ENCODE measurements at regions not wholly inside any gene's neighbourhood (a gene's known extent, or its start where the extent isn't known, plus 50 kb on each side); places are given as distances from the start of the nearest gene placed in this dataset.
A peak's percentile ranks its signal among the peaks of the same experiment; 100 is the strongest.
"Not testable (repeated sequence)": the region's sequence is repeated elsewhere in the genome, so short reads cannot be mapped to it uniquely, and the experiment has no call there.

DNA sequence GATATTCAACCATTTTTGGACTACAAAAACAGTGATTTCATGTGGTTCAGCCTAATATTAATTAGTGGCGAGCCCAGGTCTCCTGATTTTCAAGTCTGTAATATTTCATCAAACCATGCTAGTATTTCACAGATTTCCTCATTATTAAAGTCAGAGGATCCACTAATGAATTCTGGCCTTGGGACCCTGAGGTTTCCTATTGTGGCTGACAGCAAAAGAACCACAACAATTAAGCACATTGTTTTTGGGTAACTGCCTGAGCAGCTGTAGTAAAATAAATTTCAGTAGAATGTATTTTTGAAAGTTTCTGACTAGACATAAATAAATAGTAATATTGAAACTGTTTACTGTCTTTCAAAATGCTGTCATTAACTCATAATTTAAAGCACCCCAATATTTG lies 630.7 kb upstream of the MMS22L start:
- no peak for DNase-seq (ENCODE audit: low read depth in 2 of 2)

DNA sequence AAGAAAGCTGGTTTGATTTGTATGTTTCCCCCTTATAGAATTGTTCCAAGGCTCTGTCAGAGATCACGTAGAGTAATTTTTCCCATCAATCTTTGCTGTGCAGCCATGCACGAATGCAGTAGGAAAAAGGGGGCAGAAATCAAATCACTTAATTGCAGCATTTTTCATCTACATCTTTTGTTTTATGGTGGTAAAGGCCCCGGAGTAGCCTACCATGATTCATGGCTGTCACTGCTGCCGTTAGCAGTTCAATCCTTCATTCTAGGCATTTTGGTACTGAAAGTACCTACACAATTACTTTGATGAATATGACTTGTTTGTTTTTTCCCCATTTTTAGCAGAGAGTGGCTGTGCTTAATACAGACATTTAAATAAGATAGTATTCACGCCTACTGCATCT lies 631.9 kb upstream of the MMS22L start:
- no peak for DNase-seq (ENCODE audit: low read depth in 2 of 2)

DNA sequence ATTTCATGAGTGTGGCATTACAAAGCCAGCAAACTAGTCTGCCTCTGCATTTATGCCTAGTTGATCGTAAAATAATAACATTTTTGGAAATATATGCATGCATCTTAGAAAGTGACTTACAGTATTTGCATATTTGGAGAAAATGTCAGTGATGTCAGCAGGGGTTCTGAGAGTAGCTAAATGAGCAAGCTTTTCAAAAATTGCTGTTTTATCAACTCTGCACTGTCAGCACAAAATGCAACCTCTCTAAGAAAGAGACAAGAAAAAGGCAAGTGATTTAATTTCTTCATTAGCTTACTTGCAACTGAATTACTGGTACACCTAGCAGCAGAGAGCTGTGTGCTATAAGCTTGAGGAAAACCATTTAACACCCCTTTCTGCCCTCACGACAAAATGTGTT lies 632.5 kb upstream of the MMS22L start:
- DNase-seq (ENCODE audit: low read depth in 2 of 2): no peak

DNA sequence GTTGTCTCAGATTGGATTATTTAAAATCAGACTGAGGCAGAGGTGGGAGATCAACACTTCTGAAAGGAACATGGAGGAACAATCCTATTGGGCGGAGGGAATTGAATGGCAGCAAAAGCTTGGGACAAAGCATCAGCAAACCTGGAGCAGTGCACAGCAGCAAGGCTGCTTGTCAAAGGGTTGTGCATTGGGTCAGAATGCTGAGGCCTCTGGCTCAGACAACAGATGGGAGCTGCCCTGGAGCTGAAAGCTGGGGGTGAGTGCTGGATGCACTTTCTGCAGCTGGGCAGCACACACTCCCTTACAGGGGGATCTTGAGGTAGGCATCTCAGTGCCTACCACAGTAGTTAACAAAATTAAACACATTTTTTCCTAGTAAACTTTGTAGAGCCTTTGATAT lies 634.4 kb upstream of the MMS22L start:
- no peak for DNase-seq (ENCODE audit: low read depth in 2 of 2)

DNA sequence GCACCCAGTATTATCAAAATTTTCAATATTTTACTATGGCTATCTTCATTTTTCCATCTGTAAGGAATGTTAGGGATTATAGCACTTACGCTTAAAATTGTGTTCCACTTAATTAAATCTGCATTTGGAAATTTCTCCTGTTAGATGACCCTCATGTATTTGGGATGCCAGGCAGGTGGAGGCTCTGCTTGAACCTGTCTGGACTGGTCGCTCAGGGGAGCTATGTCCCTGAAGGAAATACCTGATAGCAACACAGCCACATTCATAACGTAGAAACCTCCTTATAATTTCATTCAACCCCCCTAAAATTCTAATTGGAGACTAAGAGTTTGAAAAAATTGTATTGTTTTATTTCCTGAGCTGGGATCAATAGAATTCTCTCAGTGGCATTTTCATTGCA lies 636.0 kb upstream of the MMS22L start:
- no peak for DNase-seq (ENCODE audit: low read depth in 2 of 2)

DNA sequence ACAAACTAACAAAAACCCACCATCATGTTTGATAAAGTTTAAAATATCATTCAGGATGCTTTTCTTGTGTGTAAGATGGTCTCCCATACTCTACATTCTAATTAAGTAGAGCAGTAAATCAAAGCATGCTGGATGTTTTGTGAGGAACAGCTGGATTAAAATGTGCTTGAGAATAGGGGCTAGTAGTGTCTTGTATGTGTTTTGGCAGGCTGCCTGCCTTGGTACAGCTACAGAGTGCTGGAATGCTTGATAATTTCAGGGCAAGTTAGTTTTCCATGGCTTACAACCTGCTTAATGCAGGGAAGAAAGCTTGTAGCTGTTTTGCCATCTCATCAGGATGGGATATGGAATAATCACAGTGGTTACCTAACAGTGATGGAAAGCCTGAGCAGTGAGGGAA lies 636.6 kb upstream of the MMS22L start:
- DNase-seq (ENCODE audit: low read depth in 2 of 2): no peak

DNA sequence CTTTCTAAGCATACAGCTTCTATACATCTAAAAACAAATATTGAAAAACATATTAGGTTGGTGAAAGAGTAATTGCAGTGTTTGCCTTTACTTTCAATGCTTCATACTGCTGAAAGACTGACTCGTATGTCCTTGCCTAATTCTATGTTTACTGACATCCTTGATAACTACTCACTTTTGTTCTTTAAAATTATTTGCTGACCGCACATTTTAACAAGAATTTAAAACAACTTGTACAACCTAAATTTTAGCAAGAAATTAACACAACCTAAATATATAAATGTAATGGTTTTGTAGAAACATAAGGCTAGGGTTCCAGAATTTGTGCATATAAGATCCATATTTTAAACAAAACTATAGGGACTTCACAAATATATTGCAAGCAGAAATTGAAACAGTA lies 640.2 kb upstream of the MMS22L start:
- no peak for DNase-seq (ENCODE audit: low read depth in 2 of 2)

DNA sequence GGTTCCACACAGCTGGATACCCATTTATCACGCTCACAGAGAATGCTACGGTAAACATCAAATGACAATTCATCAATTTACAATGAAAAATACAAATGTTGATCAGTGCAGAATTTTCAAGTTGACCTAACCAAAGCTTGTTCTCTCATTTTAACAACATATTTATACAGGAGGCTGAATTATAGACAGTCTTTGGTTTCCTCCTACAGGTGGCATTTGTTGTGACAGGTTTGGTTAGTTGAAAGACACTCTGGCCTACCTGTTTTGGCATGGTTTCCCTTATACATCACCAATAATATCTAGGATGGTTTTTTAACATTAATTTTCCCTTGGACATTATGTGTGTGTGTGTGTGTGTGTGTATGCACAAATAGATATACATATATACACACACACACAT lies 642.5 kb upstream of the MMS22L start:
- no peak for DNase-seq (ENCODE audit: low read depth in 2 of 2)

DNA sequence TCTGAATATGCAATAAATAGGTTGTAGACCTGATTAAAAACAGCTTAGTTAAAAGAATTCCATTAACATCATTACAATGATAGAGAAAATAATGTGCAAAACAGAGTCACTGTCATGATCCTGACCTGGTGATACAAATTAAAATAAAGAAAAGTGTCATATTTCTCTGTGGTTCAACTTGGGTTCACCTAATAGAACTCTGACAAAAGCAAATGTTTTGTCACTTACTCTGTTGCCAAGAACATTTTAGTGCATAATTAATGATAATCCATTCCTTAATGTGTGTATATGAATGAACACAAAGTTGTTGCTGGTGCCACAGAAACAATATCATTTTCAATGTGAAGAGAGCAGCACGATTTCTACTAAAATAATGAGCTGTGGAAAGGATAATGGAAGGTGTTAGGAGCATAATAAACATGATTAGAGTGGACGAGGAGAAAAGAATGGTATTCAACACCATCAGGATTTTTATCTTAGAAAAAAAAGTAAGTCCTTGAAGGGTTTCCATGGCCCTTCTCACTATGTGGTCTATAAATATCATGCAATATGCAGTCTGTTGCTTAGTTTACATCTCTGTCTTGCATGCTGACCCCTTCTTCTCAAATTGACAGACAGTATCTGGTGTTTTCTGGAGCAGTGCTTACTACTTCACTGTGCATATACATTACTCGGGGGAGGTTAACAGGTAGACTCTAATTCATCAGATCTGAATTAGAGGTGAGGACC lies 656.6 kb upstream of the MMS22L start:
- DNase-seq (ENCODE audit: low read depth in 2 of 2): no peak

DNA sequence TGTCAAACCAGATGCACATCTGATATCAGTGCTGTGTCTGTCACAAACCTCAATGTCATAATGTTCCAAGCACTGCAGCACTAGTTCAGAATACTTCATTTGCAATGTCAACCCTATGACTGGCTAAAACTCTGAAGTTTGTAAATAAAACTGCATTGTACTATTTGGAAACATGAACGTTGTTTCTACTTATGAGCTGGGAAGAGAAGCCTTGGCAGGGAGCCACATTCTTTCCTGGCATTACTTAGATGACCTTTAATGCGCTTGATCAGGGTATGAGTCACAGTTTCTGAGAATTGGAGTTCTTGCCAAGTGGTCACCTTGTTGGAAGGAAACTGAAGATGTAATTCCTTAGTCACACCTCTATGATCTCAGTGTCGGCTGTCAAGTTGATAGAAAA lies 664.8 kb upstream of the MMS22L start:
- DNase-seq (ENCODE audit: low read depth in 2 of 2): peak; percentile 6 to 28

DNA sequence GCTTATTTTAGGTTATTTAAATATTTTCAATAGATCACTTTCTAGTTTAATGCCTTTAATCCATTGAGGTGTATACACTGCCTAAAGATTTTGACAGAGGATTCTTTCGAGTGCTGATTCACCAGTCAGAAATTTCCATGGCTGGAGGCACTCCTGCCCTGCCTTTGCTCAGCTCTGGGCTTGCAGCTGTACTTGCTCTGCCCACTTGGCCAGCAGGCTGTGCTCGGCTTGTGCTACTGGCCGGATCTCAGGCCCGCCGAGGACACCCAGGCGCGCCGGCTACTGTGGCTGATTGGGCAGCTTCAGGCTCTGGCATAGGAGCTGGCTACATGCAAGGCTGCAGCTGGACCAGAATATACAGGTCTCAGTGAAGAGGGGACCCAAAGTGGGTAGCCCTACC lies 675.1 kb upstream of the MMS22L start:
- no peak for DNase-seq (ENCODE audit: low read depth in 2 of 2)

DNA sequence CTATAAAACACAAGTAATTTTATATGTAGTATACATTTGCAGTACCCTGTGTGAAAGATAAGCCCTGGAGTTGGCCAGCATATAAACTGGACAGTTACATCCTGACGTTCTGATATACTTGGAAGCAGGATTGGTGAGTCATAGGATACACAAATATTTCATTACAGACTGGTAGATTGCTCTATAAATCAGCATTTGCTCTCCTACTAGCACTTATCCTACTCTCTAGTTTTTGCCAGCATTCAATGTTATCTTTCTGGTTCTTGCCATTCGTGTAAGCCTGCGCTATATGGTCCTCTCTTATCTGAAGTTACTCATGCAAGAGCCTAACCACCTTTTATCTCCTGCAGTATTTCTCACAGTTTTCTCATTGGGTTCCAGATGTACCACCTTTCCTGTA lies 680.2 kb upstream of the MMS22L start:
- no peak for DNase-seq (ENCODE audit: low read depth in 2 of 2)

DNA sequence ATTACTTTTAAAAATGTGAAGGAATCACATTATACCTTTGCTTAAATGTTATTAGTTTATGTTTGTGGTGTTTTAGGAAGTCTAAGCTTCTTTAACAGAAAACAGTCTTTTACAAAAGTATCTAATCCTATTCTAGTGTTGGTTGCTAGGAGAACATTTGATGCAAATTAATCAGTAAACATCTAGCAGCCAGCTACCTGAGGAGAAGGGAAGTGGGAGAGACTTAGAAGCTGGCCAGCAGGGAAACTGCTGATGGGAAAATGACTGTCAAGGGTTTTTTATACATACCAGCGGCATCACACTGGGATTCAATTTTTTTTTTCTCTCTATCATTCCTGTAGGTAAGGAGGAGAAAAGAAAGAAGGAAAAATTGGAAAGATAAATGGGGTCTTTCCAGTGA lies 686.0 kb upstream of the MMS22L start:
- no peak for DNase-seq (ENCODE audit: low read depth in 2 of 2)

DNA sequence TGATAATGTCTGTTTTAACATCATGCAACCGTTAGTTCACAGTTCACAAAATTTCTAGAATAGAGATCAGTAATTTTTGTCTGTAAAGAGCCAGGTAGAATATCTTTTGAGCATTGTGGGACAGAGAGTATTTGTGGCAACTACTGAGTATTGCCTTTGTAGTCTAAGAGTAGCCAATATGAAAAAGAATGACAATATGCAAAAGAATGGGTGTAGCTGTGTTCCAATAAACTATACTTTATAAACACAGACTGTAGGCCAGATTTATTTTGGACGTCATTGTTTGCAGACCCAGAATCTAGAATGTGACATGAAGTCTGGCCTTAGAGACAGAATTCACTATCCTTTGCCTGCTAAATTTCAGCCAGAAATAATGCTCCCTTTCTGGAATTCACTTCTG lies 694.1 kb upstream of the MMS22L start:
- no peak for DNase-seq (ENCODE audit: low read depth in 2 of 2)

DNA sequence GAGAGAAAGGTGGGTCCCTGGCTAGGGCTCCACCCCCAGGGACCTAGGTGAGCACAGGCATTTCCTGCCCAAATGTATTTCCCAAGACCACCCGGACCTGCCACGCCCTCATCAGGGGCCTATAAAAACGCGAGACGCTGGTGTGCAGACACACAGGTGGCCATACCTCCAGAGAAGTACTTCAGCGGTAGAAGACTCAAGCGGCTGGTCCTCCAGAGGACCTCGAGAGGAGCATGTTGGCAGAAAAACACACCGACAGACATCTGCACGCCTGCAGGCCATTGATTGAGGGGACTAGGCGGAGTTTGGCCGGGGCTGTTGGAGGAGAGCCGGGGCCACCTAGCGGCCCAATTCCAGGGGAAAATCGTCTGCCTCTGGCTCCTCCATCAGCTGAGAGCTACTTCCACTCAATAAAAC lies 695.8 kb upstream of the MMS22L start:
- no peak for DNase-seq (ENCODE audit: low read depth in 2 of 2)

DNA sequence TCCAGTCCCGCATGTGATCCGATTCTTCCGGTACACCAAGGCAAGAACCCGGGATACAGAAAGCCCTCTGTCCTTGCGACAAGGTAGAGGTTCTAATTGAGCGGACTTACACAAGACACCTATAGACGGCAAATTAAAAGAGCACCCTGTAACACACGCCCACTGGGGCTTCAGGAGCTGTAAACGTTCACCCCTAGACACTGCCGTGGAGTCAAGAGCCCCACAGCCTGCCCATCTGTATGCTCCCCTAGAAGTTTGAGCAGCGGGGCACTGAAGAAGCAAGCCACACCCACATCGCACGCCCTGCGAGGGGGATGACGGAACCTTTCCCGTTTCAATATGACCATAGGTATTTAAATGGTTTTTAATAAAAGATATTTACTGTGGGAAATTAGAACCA lies 696.3 kb upstream of the MMS22L start:
- DNase-seq (ENCODE audit: low read depth in 2 of 2): not testable (repeated sequence)

DNA sequence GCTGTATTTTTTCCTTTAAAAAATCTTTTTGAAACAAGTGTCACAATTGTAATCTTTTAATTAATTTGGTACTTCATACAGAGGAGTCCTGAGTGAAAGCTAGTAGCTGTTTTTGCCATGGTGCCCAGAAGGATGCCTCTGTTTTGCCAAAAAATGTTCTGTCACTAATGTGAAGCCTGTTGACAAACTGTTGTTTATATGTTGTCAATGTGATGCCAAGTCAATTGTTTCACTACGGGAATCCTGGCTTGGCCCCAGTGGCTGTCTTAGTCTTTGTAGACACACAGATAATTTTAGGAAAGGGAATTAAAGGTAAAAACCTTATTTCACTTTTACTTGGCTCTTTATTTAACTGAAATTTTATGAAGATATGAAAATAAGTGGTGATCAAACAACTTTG lies 706.4 kb upstream of the MMS22L start:
- no peak for DNase-seq (ENCODE audit: low read depth in 2 of 2)

DNA sequence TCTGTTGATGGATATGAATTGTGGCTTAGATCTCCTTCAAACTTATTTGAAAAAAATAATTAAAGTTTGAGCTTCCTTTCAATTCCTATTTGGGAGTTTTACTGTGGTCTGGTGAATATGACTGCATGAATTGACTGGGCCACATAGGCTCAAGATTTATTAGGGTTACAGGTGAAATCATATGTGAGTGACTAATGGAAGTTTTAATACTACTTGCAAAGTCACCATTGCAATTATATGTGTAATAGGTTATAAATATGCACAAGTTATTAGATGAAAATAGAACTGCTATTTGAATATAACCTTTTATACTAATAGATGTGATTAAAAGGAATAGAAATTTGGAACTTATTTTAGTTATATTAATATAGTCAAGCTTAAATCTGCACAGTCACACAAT lies 712.1 kb upstream of the MMS22L start:
- no peak for DNase-seq (ENCODE audit: low read depth in 2 of 2)

DNA sequence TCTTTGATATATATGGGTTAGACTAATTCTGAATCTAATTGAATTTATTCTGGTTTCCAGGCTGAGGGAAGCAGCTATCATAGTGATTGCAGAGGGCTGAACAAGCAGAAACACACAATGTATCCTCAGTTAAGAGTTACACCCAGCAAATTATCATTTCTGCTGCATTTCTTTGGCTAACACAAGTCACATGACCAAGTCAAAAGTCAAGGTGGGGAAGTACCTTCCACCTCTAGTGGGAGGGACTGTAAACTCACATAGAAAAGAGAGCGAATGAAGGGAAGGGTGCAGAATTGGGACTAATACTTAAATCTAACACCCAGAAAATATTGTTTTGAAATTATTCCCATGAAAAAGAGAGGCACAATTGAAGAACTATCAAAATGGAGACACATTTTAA lies 719.7 kb upstream of the MMS22L start:
- no peak for DNase-seq (ENCODE audit: low read depth in 2 of 2)

DNA sequence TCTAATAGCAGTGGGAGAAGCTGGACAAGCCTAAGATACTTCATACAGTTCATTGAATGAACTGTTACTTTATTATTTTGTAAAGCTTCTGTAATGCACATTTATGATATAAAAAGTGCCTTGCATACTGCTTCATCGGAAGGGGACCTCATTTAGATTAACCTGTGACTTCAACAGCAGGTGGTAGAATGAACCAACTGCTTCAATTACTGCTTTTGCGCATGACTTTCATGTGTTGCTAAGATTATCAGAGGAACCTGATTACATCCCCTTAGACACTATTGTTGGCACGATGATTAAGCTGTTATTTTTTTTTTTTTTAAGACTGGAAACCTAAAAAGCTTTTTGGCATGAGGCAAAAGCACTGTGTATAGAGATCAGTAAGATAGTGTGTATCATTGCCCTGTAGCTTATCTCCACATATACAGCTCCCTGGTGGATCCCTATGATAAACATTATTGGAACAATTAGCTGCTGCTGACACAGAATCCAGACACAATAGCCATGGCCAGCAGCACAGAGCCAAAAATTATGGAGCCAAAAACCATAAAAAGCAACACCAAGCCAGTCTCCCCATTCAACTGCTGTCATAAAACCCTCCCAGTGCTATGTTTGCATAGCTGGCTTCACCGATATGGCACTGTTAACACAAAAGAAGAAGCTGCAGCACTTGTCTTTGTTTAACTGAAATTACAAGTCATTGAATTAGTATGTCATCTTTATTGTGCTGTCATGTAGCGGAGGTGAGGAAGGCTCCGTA lies 731.6 kb upstream of the MMS22L start:
- no peak for DNase-seq (ENCODE audit: low read depth in 2 of 2)

DNA sequence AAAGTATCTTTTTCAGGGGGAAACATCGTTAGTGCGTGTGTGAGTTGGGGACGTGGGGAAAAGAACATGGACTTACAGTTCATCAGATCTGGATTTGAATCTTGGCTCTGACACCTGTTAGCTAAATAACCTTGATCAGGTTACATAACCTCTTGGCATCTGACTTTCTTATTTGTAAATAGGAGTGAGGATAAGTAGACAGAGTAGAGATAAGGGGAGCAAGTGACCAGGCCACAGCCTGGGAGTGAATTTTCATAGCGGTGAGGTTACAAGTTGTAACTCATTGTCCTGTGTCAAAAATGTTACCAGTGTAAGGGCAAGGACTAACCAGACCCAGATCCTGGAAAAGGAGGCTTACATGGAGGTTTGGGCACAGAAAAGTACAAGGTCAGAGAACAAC lies 733.5 kb upstream of the MMS22L start:
- DNase-seq (ENCODE audit: low read depth in 2 of 2): no peak

DNA sequence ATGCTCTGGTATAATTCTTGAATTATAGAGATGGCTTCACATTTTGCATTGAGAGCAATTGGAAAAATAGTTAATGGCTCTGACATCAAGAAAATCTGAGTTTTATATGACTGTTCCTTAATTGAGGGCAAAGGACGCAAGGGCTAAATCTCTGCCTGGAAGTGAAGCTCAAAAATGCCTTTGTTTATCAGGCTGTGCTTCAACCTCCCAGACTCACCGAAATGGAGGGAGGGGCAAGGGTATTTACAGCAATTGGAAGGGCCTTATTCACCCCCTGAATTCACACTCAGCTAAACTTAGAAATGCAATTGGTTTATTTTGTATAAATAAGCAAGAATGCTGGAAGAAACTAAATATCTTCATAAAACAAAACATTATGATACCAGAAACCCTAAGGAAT lies 737.2 kb upstream of the MMS22L start:
- DNase-seq (ENCODE audit: low read depth in 2 of 2): no peak

DNA sequence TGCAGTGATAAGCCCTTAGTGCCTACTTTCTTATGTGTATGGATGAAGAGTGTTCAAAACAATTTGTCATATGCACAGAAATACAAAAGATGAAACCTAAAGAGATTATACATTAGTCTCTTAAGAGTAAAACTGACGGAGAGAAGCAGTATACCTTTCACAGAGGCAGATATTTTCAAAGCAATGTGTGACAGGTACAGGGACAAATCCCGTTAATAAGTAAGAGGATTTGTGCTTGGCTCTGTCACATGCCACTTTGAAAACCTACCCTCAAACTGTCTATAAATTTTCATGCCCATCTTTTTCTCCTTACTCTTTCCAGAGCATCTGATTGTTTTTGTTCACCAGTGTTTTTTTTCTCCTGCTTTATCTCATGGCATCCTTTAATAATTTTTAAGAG lies 741.3 kb upstream of the MMS22L start:
- DNase-seq (ENCODE audit: low read depth in 2 of 2): no peak

DNA sequence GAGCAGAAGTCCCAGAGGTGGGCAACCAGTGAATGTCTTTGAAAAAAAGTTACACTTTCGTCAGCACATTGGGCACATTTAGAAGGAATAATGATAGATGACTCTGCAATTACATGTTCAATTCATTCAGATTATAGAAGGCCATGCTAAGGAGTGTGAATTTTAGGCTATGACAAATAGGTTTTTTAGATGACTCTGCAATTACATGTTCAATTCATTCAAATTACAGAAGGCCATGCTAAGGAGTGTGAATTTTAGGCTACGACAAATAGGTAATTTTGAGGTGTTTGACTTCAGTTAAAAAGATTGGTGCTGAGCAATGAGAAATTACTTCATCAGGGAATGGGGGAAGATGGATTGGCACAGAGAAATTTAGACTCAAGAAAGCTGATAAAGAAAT lies 744.9 kb upstream of the MMS22L start:
- DNase-seq (ENCODE audit: low read depth in 2 of 2): no peak

Measured in fibroblast of skin of left biceps (primary cell).